IMR-90 (cell line): ENCODE measurements at regions not wholly inside any gene's neighbourhood (a gene's known extent, or its start where the extent isn't known, plus 50 kb on each side); places are given as distances from the start of the nearest gene placed in this dataset.

Experiments
- ATAC-seq: fragments of 200-7000 bp; cut with Tn5 transposase; 2 replicates; pipeline ENCODE4 v1.9.1; 2020; ENCODE audit warnings: low read depth, mild to moderate bottlenecking, moderate library complexity
- BruUV-seq: library from RNA; stranded (reverse); fragments of 400-500 nt; replicated peaks from 2 replicates; lab custom pipeline; 2021; lab: Mats Ljungman, UMichigan
- CTCF ChIA-PET: fragments of 300-600 bp; formaldehyde crosslinking; extraction: SDS; loops from one replicate; lab custom pipeline; 2021; ENCODE audit warnings: antibody characterized with exemption; lab: Yijun Ruan, JAX
- POLR2A ChIA-PET: fragments of 300-600 bp; sonication (Branson Sonifier 250); formaldehyde crosslinking; loops from one replicate; lab custom pipeline; 2022; ENCODE audit warnings: antibody characterized with exemption; ENCODE audit not compliant: unreplicated experiment; lab: Charles Lee
- DNase-seq: peaks from one replicate; pipeline ENCODE4 v3.0.0; 2013
- H2AFZ ChIP-seq: replicated peaks from 2 replicates; pipeline ENCODE3; 2013; ENCODE audit warnings: low read length, mild to moderate bottlenecking; ENCODE audit not compliant: poor library complexity
- H2AK5ac ChIP-seq: 2 replicates; pipeline ENCODE4 v1.6.1; 2013; ENCODE audit warnings: low read depth, low read length, inconsistent platforms
- H2AK9ac ChIP-seq: replicated peaks from 2 replicates; pipeline ENCODE3; 2013; ENCODE audit warnings: mild to moderate bottlenecking, low read depth, low read length, moderate library complexity; ENCODE audit not compliant: poor library complexity
- H2BK120ac ChIP-seq: 2 replicates; pipeline ENCODE4 v1.6.1; 2013; ENCODE audit warnings: low read depth, low read length, inconsistent platforms
- H2BK15ac ChIP-seq: 3 replicates; pipeline ENCODE4 v1.6.1; 2013; ENCODE audit warnings: low read depth, low read length, inconsistent platforms
- H2BK20ac ChIP-seq: 2 replicates; pipeline ENCODE4 v1.6.1; 2013; ENCODE audit warnings: low read depth, mild to moderate bottlenecking, inconsistent platforms, low read length, moderate library complexity
- H2BK5ac ChIP-seq: 2 replicates; pipeline ENCODE4 v1.6.1; 2013; ENCODE audit warnings: mild to moderate bottlenecking, low read depth, low read length, inconsistent platforms; ENCODE audit not compliant: poor library complexity, severe bottlenecking
- H3K14ac ChIP-seq: replicated peaks from 2 replicates; pipeline ENCODE4 v1.6.1; 2013; ENCODE audit warnings: low read depth, low read length, inconsistent platforms
- H3K18ac ChIP-seq: 2 replicates; pipeline ENCODE4 v1.6.1; 2013; ENCODE audit warnings: low read depth, low read length, control low read depth
- H3K23ac ChIP-seq: 2 replicates; pipeline ENCODE4 v1.6.1; 2013; ENCODE audit warnings: low read depth, low read length, inconsistent platforms
- H3K27ac ChIP-seq: 2 replicates; pipeline ENCODE4 v1.5.1; 2013; ENCODE audit warnings: mild to moderate bottlenecking, control low read depth, low read length; ENCODE audit not compliant: insufficient read depth
- H3K27me3 ChIP-seq: 2 replicates; pipeline ENCODE4 v1.6.1; 2013; ENCODE audit warnings: low read length; ENCODE audit not compliant: control insufficient read depth, insufficient read depth
- H3K36me3 ChIP-seq: 2 replicates; pipeline ENCODE4 v1.6.1; 2013; ENCODE audit warnings: low read length, mixed read lengths; ENCODE audit not compliant: control insufficient read depth, insufficient read depth
- H3K4ac ChIP-seq: 2 replicates; pipeline ENCODE4 v1.6.1; 2013; ENCODE audit warnings: low read depth, low read length, inconsistent platforms
- H3K4me1 ChIP-seq: 2 replicates; pipeline ENCODE4 v1.6.1; 2013; ENCODE audit warnings: low read length, mixed read lengths; ENCODE audit not compliant: control insufficient read depth, insufficient read depth
- H3K4me2 ChIP-seq: 2 replicates; pipeline ENCODE4 v1.6.1; 2013; ENCODE audit warnings: low read depth, mild to moderate bottlenecking, control low read depth, low read length, moderate library complexity
- H3K4me3 ChIP-seq: 2 replicates; pipeline ENCODE4 v1.5.1; 2013; ENCODE audit warnings: low read depth, mild to moderate bottlenecking, control low read depth, low read length, moderate library complexity; ENCODE audit not compliant: insufficient read depth
- H3K56ac ChIP-seq: 2 replicates; pipeline ENCODE4 v1.6.1; 2013; ENCODE audit warnings: low read length, inconsistent platforms; ENCODE audit not compliant: insufficient read depth; ENCODE audit errors: extremely low read depth
- H3K79me1 ChIP-seq, 2 experiments: 2 replicates each; pipeline ENCODE4 v1.6.1; 2013; ENCODE audit warnings: low read length in 2 of 2, inconsistent platforms in 1 of 2, low read depth in 1 of 2
- H3K9ac ChIP-seq: 2 replicates; pipeline ENCODE4 v1.6.1; 2013; ENCODE audit warnings: low read depth, low read length, control low read depth
- H3K9me1 ChIP-seq: 2 replicates; pipeline ENCODE4 v1.6.1; 2013; ENCODE audit warnings: low read length, inconsistent platforms; ENCODE audit not compliant: insufficient read depth
- H3K9me3 ChIP-seq: 2 replicates; pipeline ENCODE4 v1.6.1; 2013; ENCODE audit warnings: low read length; ENCODE audit not compliant: control insufficient read depth, insufficient read depth
- H4K20me1 ChIP-seq: 2 replicates; pipeline ENCODE4 v1.6.1; 2013; ENCODE audit warnings: low read length, inconsistent platforms; ENCODE audit not compliant: insufficient read depth
- H4K5ac ChIP-seq: 2 replicates; pipeline ENCODE4 v1.6.1; 2013; ENCODE audit warnings: mild to moderate bottlenecking, low read depth, low read length, control low read depth
- H4K8ac ChIP-seq, 2 experiments: 2 replicates each; pipeline ENCODE4 v1.6.1; 2013; ENCODE audit warnings: low read depth in 2 of 2, low read length in 2 of 2, control low read depth in 1 of 2, inconsistent platforms in 1 of 2
- H4K91ac ChIP-seq: 2 replicates; pipeline ENCODE4 v1.6.1; 2013; ENCODE audit warnings: low read depth, low read length, inconsistent platforms; ENCODE audit not compliant: insufficient read depth
- MXI1 ChIP-seq: IDR thresholded peaks from 2 replicates; pipeline ENCODE4 v1.6.1; 2012; ENCODE audit warnings: low read depth, mild to moderate bottlenecking, low read length, moderate library complexity, borderline replicate concordance
- RFX5 ChIP-seq: IDR thresholded peaks from 2 replicates; pipeline ENCODE4 v1.8.0; 2012; ENCODE audit warnings: low read depth, mild to moderate bottlenecking, low read length, moderate library complexity
- WGBS, 2 experiments: methylation state at CpG; one replicate each; pipeline versions ENCODE4 v1.1.5 to v1.1.7; 2013; ENCODE audit warnings: missing lambda C conversion rate in 2 of 2; ENCODE audit not compliant: insufficient read length in 1 of 2; ENCODE audit errors: extremely low coverage in 2 of 2; 5-methylcytosine and 5-hydroxymethylcytosine counted together
- dilution Hi-C: fragments of 300-500 bp; cut with HindIII; formaldehyde crosslinking; loops from one replicate; pipeline ENCODE4 v1.14.3; 2018; ENCODE audit warnings: low sequenced_read_pairs; ENCODE audit not compliant: unreplicated experiment
- in situ Hi-C: fragments of 300-500 bp; cut with MboI; formaldehyde crosslinking; loops from 3 replicates; pipeline ENCODE4 v1.14.3; 2019; ENCODE audit warnings: low sequenced_read_pairs, inconsistent platforms, mixed read lengths
- intact Hi-C: fragments of 100-400 bp; cut with micrococcal nuclease; formaldehyde crosslinking; loops from 2 replicates; pipeline ENCODE4 v1.10.0; 2022

DNA sequence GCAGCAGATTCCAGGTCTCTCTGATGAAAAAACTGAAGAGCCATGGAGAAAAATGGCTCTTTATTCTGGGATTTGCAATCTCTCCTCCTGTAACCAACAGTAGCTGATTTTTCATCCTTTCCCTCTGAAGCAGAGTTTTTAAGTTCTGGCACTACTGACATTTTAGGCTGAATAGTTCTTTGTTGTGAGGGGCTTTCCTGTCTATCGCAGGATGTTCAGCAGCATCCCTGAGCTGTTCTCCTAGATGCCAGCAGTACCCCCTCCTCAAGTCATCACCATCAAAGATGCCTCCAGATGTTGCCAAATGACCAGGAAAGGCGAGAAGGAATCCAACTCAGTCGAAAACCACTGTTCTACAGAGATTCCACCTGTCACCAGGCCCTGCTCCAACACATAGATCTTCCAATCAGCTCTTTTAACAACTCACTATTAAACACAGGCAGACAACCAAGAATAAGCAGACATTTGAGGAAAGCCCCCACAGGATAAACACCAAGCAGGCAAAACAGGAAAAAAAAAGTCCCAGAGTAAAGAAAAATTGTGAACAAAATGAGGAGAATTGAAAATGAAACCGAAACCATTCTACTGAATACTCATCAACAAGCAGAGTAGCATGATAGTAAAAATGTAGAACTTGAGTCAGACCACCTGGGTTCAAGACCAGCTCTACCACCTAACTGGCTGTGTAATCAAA lies 124.8 kb downstream of the MPP7 start:
- Histone ChIP-seq H4K5ac (peak overlapping the region; percentile 90), H3K27ac (no peak overlapping the region), H2AK5ac (peak overlapping the region; percentile 30; the same call in 1 of the 2 replicates), H3K18ac (peak overlapping the region; percentile 85; the same call in 1 of the 2 replicates), H3K4me1 (0 out of 2 replicates have a peak, but pooled peaks cover 2% of the 10 kb centered on the region), H3K9ac (peak overlapping the region; percentile 18; the same call in 1 of the 2 replicates), H4K20me1 (no peaks in the 10 kb centered on the region), H3K79me1 (no peaks in the 10 kb centered on the region), H2BK120ac (peak overlapping the region; percentile 78), H3K4me2 (peak overlapping the region; percentile 88), H4K8ac (peak overlapping the region; percentile 28 to 84), H2AFZ (peak overlapping the region; percentile 73), H3K4ac (peak overlapping the region; percentile 51), H3K36me3 (no peaks in the 10 kb centered on the region), H3K14ac (peak overlapping the region; percentile 18), H2BK15ac (peak overlapping the region; percentile 17; the same call in 2 of the 3 replicates), H2BK20ac (peak overlapping the region; percentile 83), H3K4me3 (no peak overlapping the region; the same call in 1 of the 2 replicates), H3K56ac (0 out of 2 replicates have a peak overlapping the region, but pooled peaks have one; percentile 47), H3K9me3 (no peaks in the 10 kb centered on the region), H2BK5ac (peak overlapping the region; percentile 52), H3K23ac (no peak overlapping the region), H2AK9ac (no peak overlapping the region), H4K91ac (peak overlapping the region; percentile 53), H3K27me3 (no peaks in the 10 kb centered on the region), H3K9me1 (no peaks in the 10 kb centered on the region; the same call in 1 of the 2 replicates)
- dilution Hi-C loops (no loop called here), in situ Hi-C loops (loop anchor here (25.0 kb wide), 1 partner anchor 441 kb away; the partner anchor contains the start of gene MKX), intact Hi-C loops (loop anchor here (2.0 to 10.0 kb wide), 5 partner anchors 63 to 311 kb away; partner anchors contain the start of gene ODAD2)
- POLR2A ChIA-PET: no interaction called here
- no CpG with 5 or more reads among the region's 4 CpGs for WGBS, 2 experiments
- BruUV-seq: no TSS peak
- ATAC-seq (no peak), DNase-seq (peak; percentile 40)
- CTCF ChIA-PET: interaction anchor here (0.6 kb wide), 2 partner anchors 43 to 198 kb away, joined by 6 to 7 read pairs; no protein-coding TSS in a partner anchor
- TF ChIP-seq RFX5: no peak
- TF ChIP-seq MXI1: no peak
